Adipocyte (in vitro differentiated cells): ENCODE measurements at regions not wholly inside any gene's neighbourhood (a gene's known extent, or its start where the extent isn't known, plus 50 kb on each side); places are given as distances from the start of the nearest gene placed in this dataset.

Experiments used
- DNase-seq: peaks from one replicate; pipeline ENCODE4 v3.0.0-alpha.2; 2015; ENCODE audit warnings: low read depth
- H3K27me3 ChIP-seq: replicated peaks from 2 replicates; pipeline ENCODE4 v1.7.0; 2013; ENCODE audit warnings: mild to moderate bottlenecking, low read length, moderate library complexity; ENCODE audit not compliant: control insufficient read depth, insufficient read depth
- H3K36me3 ChIP-seq: 2 replicates; pipeline ENCODE4 v1.7.0; 2013; ENCODE audit warnings: low read length, mild to moderate bottlenecking, moderate library complexity; ENCODE audit not compliant: control insufficient read depth, insufficient read depth, severe bottlenecking
- H3K4me1 ChIP-seq: 2 replicates; pipeline ENCODE4 v1.7.0; 2013; ENCODE audit warnings: mild to moderate bottlenecking, low read length, moderate library complexity; ENCODE audit not compliant: control insufficient read depth, insufficient read depth
- H3K4me3 ChIP-seq: 2 replicates; pipeline ENCODE4 v1.7.0; 2013; ENCODE audit warnings: mild to moderate bottlenecking, low read length, moderate library complexity
- H3K9ac ChIP-seq: 2 replicates; pipeline ENCODE4 v1.7.0; 2013; ENCODE audit warnings: mild to moderate bottlenecking, low read length, moderate library complexity
- H3K9me3 ChIP-seq: 2 replicates; pipeline ENCODE4 v1.7.0; 2013; ENCODE audit warnings: mild to moderate bottlenecking, low read length, moderate library complexity; ENCODE audit not compliant: control insufficient read depth

GRCh38 chr4:134421734-134422133, 220.1 kb upstream of the PABPC4L start:
- no peaks in the 10 kb centered on the region for H3K27me3 ChIP-seq
- no peaks in the 10 kb centered on the region for H3K36me3 ChIP-seq
- no peaks in the 10 kb centered on the region for H3K4me1 ChIP-seq
- no peak overlapping the region for H3K9ac ChIP-seq
- no peak for DNase-seq
- no peak overlapping the region for H3K4me3 ChIP-seq
- no peaks in the 10 kb centered on the region for H3K9me3 ChIP-seq

- no peaks in the 10 kb centered on the region for H3K9me3 ChIP-seq
- no peaks in the 10 kb centered on the region for H3K4me1 ChIP-seq
- H3K27me3 ChIP-seq = no peaks in the 10 kb centered on the region
- H3K9ac ChIP-seq = no peak overlapping the region
- DNase-seq = no peak
- no peak overlapping the region for H3K4me3 ChIP-seq
- H3K36me3 ChIP-seq = no peaks in the 10 kb centered on the region
These were observed 207.3 kb upstream of the PABPC4L start for GRCh38 chr4:134408897-134409296.

DNA sequence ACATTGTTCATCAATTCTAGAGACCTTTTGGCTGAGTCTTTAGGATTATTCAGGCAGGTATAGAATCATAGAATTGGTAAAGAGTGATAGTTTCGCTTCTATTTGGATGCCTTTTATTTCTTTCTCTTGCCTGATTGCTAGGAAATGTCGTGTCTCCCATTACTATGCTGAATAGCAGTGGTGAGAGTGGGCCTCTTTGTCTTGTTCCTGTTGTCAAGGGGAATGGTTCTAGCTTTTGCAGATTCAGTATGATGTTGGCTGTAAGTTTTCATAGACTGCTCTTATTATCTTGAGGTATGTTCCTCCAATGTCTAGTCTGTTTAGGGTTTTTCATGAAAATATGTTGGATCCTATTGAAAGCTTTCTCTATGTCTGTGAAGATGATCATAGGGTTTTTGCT, 200.2 kb upstream of the PABPC4L start:
- no peak for DNase-seq
- Histone ChIP-seq H3K9ac (no peak overlapping the region), H3K9me3 (peaks cover 12% of the 10 kb centered on the region), H3K4me1 (no peaks in the 10 kb centered on the region), H3K4me3 (no peak overlapping the region), H3K36me3 (no peaks in the 10 kb centered on the region), H3K27me3 (no peaks in the 10 kb centered on the region)

DNA sequence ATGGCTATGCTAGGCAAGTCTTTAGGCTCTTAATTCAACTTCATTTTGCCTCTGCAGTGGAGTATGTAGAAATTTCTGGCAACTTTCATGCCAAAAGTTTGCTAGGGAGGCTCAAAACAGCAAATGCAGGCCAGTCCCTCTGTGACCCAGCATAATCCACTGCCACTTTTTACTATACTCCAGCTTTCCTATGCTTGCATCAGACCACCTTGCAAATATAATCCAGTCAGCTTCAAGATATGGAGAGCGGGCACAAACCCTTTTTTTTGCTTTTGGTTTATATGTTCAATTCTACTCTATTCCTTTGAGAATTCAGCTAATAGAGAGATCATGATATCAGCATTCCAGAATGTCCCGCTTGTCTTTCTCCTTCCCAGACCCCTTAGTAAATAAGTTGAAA, 192.0 kb upstream of the PABPC4L start:
- Histone ChIP-seq H3K27me3 (no peaks in the 10 kb centered on the region), H3K9me3 (peaks cover 12% of the 10 kb centered on the region), H3K36me3 (no peaks in the 10 kb centered on the region), H3K4me3 (no peak overlapping the region), H3K9ac (no peak overlapping the region), H3K4me1 (no peaks in the 10 kb centered on the region)
- DNase-seq = no peak

DNA sequence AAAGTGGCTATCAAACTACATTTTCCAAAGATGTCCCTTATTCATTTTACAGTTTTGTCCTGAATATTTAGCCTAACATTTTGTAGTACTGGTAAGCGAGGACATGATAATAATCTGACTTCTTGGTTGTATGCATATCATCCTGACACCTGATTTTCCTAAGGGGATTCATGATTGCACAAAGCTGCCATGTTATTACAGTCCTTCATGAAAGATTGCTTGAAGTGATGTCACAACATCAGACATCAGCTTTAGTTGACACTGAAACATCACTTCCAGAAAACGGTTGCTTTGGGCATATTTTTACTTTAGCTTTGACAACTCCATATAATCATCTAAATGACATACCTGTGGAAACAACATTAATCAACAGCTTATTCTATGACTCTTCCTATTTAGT, 188.7 kb upstream of the PABPC4L start:
- Histone ChIP-seq H3K27me3 (no peaks in the 10 kb centered on the region), H3K9ac (no peak overlapping the region), H3K9me3 (no peaks in the 10 kb centered on the region), H3K4me3 (no peak overlapping the region), H3K4me1 (no peaks in the 10 kb centered on the region), H3K36me3 (no peaks in the 10 kb centered on the region)
- no peak for DNase-seq

GRCh38 chr4:134388351-134388750, 186.8 kb upstream of the PABPC4L start:
- DNase-seq = no peak
- no peaks in the 10 kb centered on the region for H3K36me3 ChIP-seq
- H3K9ac ChIP-seq = no peak overlapping the region
- no peaks in the 10 kb centered on the region for H3K27me3 ChIP-seq
- no peaks in the 10 kb centered on the region for H3K9me3 ChIP-seq
- no peaks in the 10 kb centered on the region for H3K4me1 ChIP-seq
- H3K4me3 ChIP-seq = no peak overlapping the region

GRCh38 chr4:134382478-134383227, 181.1 kb upstream of the PABPC4L start:
- H3K9ac ChIP-seq = no peak overlapping the region
- no peaks in the 10 kb centered on the region for H3K27me3 ChIP-seq

GRCh38 chr4:134375775-134376174, 174.2 kb upstream of the PABPC4L start:
- Histone ChIP-seq H3K4me1 (no peaks in the 10 kb centered on the region), H3K9me3 (peaks cover 3% of the 10 kb centered on the region), H3K36me3 (no peaks in the 10 kb centered on the region), H3K27me3 (no peaks in the 10 kb centered on the region), H3K9ac (no peak overlapping the region), H3K4me3 (no peak overlapping the region)
- no peak for DNase-seq

More at GRCh38 chr4:134382478-134383227, 181.1 kb upstream of the PABPC4L start:
- peak; percentile 76 for DNase-seq
- Histone ChIP-seq H3K9me3 (no peaks in the 10 kb centered on the region), H3K36me3 (no peaks in the 10 kb centered on the region), H3K4me1 (no peaks in the 10 kb centered on the region), H3K4me3 (no peak overlapping the region)

- H3K36me3 ChIP-seq = no peaks in the 10 kb centered on the region
- peak; percentile 44 for DNase-seq
- no peaks in the 10 kb centered on the region for H3K4me1 ChIP-seq
- no peaks in the 10 kb centered on the region for H3K9me3 ChIP-seq
- no peaks in the 10 kb centered on the region for H3K27me3 ChIP-seq
- H3K4me3 ChIP-seq = no peak overlapping the region
- H3K9ac ChIP-seq = no peak overlapping the region
These were observed 164.3 kb upstream of the PABPC4L start for GRCh38 chr4:134365852-134366251.

DNA sequence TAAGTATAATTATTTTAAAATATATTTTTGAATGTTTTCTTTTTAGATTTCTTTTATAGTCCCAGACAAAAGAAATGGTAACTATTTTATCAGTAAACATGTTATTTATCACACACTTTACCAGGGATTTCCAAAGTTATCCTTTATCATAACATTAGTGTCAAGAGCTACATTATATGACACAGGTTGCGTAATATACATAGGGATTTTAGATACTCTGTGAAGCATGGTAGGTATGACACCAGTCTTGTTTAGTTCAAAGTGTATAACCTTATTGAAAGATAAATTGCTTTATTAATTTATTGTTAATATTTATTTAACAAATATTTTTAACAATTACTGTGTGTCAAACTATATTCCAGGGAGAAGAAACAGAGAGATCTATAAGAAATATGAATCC, 163.3 kb upstream of the PABPC4L start:
- Histone ChIP-seq H3K4me1 (no peaks in the 10 kb centered on the region), H3K36me3 (no peaks in the 10 kb centered on the region), H3K9ac (no peak overlapping the region), H3K4me3 (no peak overlapping the region), H3K27me3 (no peaks in the 10 kb centered on the region), H3K9me3 (no peaks in the 10 kb centered on the region)
- no peak for DNase-seq

- no peak overlapping the region for H3K9ac ChIP-seq
- no peaks in the 10 kb centered on the region for H3K36me3 ChIP-seq
- DNase-seq = no peak
- H3K4me3 ChIP-seq = no peak overlapping the region
- H3K27me3 ChIP-seq = no peaks in the 10 kb centered on the region
- no peaks in the 10 kb centered on the region for H3K9me3 ChIP-seq
- H3K4me1 ChIP-seq = no peaks in the 10 kb centered on the region
These were observed 143.7 kb upstream of the PABPC4L start for GRCh38 chr4:134345244-134345643.

DNA sequence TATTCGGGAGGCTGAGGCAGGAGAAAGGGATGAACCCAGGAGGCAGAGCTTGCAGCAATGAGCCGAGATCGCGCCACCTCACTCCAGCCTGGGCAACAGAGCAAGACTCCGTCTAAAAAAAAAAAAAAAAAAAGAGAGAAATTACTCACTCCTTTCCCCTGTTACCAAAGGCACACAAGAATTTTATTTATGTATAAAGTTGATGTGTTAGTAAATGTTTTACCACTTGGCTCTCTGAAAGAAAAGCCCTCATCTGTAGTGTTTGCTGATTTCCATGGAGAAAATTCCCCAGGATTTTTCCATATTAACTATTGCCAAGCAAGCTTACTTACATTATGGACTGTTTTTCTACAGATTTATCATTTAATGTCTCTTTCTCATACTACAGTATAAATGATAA, 142.1 kb upstream of the PABPC4L start:
- Histone ChIP-seq H3K9me3 (no peaks in the 10 kb centered on the region), H3K9ac (no peak overlapping the region), H3K4me1 (no peaks in the 10 kb centered on the region), H3K4me3 (no peak overlapping the region), H3K27me3 (no peaks in the 10 kb centered on the region), H3K36me3 (no peaks in the 10 kb centered on the region)
- no peak for DNase-seq
